HCT116 (cell line): ENCODE measurements at regions not wholly inside any gene's neighbourhood (a gene's known extent, or its start where the extent isn't known, plus 50 kb on each side); places are given as distances from the start of the nearest gene placed in this dataset.

Source experiments
- ATAC-seq: fragments of 200-7000 bp; cut with Tn5 transposase; 2 replicates; pipeline ENCODE4 v1.9.1; 2020; ENCODE audit warnings: mild to moderate bottlenecking, moderate library complexity
- BruUV-seq: library from RNA; stranded (reverse); fragments of 400-500 nt; replicated peaks from 2 replicates; lab custom pipeline; 2021; lab: Mats Ljungman, UMichigan
- CTCF ChIA-PET: fragments of 300-600 bp; sonication (Branson Sonifier 250); formaldehyde crosslinking; loops from one replicate; lab custom pipeline; 2021; ENCODE audit warnings: antibody characterized with exemption; lab: Charles Lee
- POLR2A ChIA-PET: fragments of 300-600, 350-600 bp; sonication (Branson Sonifier 250); formaldehyde crosslinking; loops from one replicate; lab custom pipeline; 2021; ENCODE audit warnings: antibody characterized with exemption; lab: Charles Lee
- RAD21 ChIA-PET, 2 experiments: fragments of 300-600 bp; sonication (Branson Sonifier 250); formaldehyde crosslinking; loops; one replicate each; lab custom pipeline; 2023; ENCODE audit warnings: low total read pairs in 2 of 2; ENCODE audit not compliant: uncharacterized antibody in 2 of 2, unreplicated experiment in 2 of 2, low non-redundant PET in 1 of 2; lab: Charles Lee
- DNase-seq: peaks from one replicate; pipeline ENCODE4 v3.0.0-alpha.2; 2010; ENCODE audit warnings: low read depth, low spot score
- H2AFZ ChIP-seq: fragments of 200-600 bp; shearing (Covaris generic), sonication (generic); 2 replicates; pipeline ENCODE4 v1.6.1; 2017; ENCODE audit warnings: low read depth, mixed run types, mixed read lengths, antibody characterized with exemption, low read length; ENCODE audit not compliant: poor library complexity, severe bottlenecking
- H3K27ac ChIP-seq: 2 replicates; pipeline ENCODE4 v1.5.1; 2012; ENCODE audit warnings: low read depth, low read length
- H3K27me3 ChIP-seq: fragments of 200-600 bp; sonication (generic); 2 replicates; pipeline ENCODE4 v1.6.1; 2016; ENCODE audit warnings: mixed run types, low read length, mixed read lengths; ENCODE audit not compliant: insufficient read depth
- H3K36me3 ChIP-seq, 2 experiments: fragments of 200-500 bp in 1 of 2; fragments of 200-600 bp in 1 of 2; sonication (Bioruptor generic) in 1 of 2; sonication (generic) in 1 of 2; 2 replicates each; pipeline versions ENCODE4 v1.5.1 to v1.6.1; 2014 to 2016; ENCODE audit warnings: low read length in 2 of 2, inconsistent platforms in 1 of 2, mixed read lengths in 1 of 2, mixed run types in 1 of 2; ENCODE audit not compliant: insufficient read depth in 2 of 2, control insufficient read depth in 1 of 2
- H3K4me1 ChIP-seq, 2 experiments: fragments of 200-600 bp in 1 of 2; sonication (generic) in 1 of 2; 2 replicates each; pipeline versions ENCODE4 v1.5.1 to v1.6.1; 2012 to 2017; ENCODE audit warnings: low read length in 2 of 2, inconsistent platforms in 1 of 2, mild to moderate bottlenecking in 1 of 2, mixed read lengths in 1 of 2, mixed run types in 1 of 2, moderate library complexity in 1 of 2; ENCODE audit not compliant: insufficient read depth in 2 of 2, control insufficient read depth in 1 of 2
- H3K4me2 ChIP-seq: fragments of 200-600 bp; sonication (generic); 2 replicates; pipeline ENCODE4 v1.6.1; 2017; ENCODE audit warnings: mixed run types, low read length, mixed read lengths
- H3K4me3 ChIP-seq, 2 experiments: fragments of 200-600 bp in 1 of 2; sonication (generic) in 1 of 2; replicated peaks in 1 of 2; 2 replicates each; pipeline ENCODE4 v1.5.1; 2011 to 2016; ENCODE audit warnings: low read length in 2 of 2, control low read depth in 1 of 2, low read depth in 1 of 2, mild to moderate bottlenecking in 1 of 2, mixed read lengths in 1 of 2, mixed run types in 1 of 2
- H3K79me2 ChIP-seq: fragments of 200-600 bp; sonication (generic); 2 replicates; pipeline ENCODE4 v1.6.1; 2017; ENCODE audit warnings: mild to moderate bottlenecking, mixed run types, low read length, moderate library complexity, mixed read lengths; ENCODE audit not compliant: insufficient read depth
- H3K9ac ChIP-seq: fragments of 200-600 bp; sonication (generic); 2 replicates; pipeline ENCODE4 v1.6.1; 2016; ENCODE audit warnings: low read length, mixed read lengths
- H3K9me2 ChIP-seq: fragments of 200-600 bp; sonication (generic), shearing (Covaris generic); 2 replicates; pipeline ENCODE4 v1.6.1; 2017; ENCODE audit warnings: mixed run types, mild to moderate bottlenecking, moderate library complexity; ENCODE audit not compliant: insufficient read depth
- H3K9me3 ChIP-seq, 2 experiments: fragments of 200-500 bp in 1 of 2; fragments of 200-600 bp in 1 of 2; sonication (Bioruptor generic) in 1 of 2; sonication (generic) in 1 of 2; 2 replicates each; pipeline ENCODE4 v1.6.1; 2014 to 2017; ENCODE audit warnings: low read length in 2 of 2, mixed read lengths in 2 of 2, inconsistent platforms in 1 of 2, low read depth in 1 of 2, mild to moderate bottlenecking in 1 of 2, mixed run types in 1 of 2, moderate library complexity in 1 of 2; ENCODE audit not compliant: control insufficient read depth in 1 of 2, insufficient read depth in 1 of 2
- H4K20me1 ChIP-seq: fragments of 200-600 bp; sonication (generic), shearing (Covaris generic); 2 replicates; pipeline ENCODE4 v1.6.1; 2017; ENCODE audit warnings: mixed run types, mild to moderate bottlenecking, moderate library complexity; ENCODE audit not compliant: insufficient read depth
- ELF1 ChIP-seq: IDR thresholded peaks from 2 replicates; pipeline ENCODE4 v1.6.1; 2012; ENCODE audit warnings: low read depth, borderline replicate concordance
- POLR2A ChIP-seq: IDR thresholded peaks from 2 replicates; pipeline ENCODE4 v1.7.0; 2011; ENCODE audit warnings: borderline replicate concordance; ENCODE audit not compliant: insufficient read depth, insufficient read length; ENCODE audit errors: extremely low read depth
- POLR2AphosphoS5 ChIP-seq: IDR thresholded peaks from 2 replicates; pipeline ENCODE4 v1.6.1; 2011; ENCODE audit warnings: mild to moderate bottlenecking, low read depth, low read length, moderate library complexity
- TCF7L2 ChIP-seq: IDR thresholded peaks from 2 replicates; pipeline ENCODE4 v1.7.0; 2011; ENCODE audit warnings: borderline replicate concordance, inconsistent platforms; ENCODE audit not compliant: insufficient read depth, insufficient read length; ENCODE audit errors: extremely low read depth
- YY1 ChIP-seq: IDR thresholded peaks from 2 replicates; pipeline ENCODE4 v1.6.1; 2011; ENCODE audit warnings: low read length, low read depth, moderate library complexity, mild to moderate bottlenecking; ENCODE audit not compliant: insufficient replicate concordance; ENCODE audit errors: extremely low read depth
- ZFX ChIP-seq: fragments of 450-650 bp; IDR thresholded peaks from 2 replicates; pipeline ENCODE4 v1.6.1; 2017
- ZNF274 ChIP-seq: fragments of 200-500 bp; sonication (Bioruptor generic); IDR thresholded peaks from 2 replicates; pipeline ENCODE4 v1.6.1; 2014; ENCODE audit warnings: mild to moderate bottlenecking, low read depth, low read length, inconsistent platforms
- intact Hi-C: fragments of 100-400 bp; cut with micrococcal nuclease; formaldehyde crosslinking; loops from 2 replicates; pipeline ENCODE4 v1.10.0; 2022
- TF ChIP-seq, protein P1 (sequence below): IDR thresholded peaks from 2 replicates; pipeline ENCODE4 v1.6.1; 2011; ENCODE audit warnings: mild to moderate bottlenecking, low read length, moderate library complexity; ENCODE audit not compliant: insufficient replicate concordance; ENCODE audit errors: extremely low read depth
- TF ChIP-seq, protein P2 (sequence below), 3 experiments: fragments of 200-600 bp in 1 of 3; sonication (generic) in 1 of 3; IDR thresholded peaks in 2 of 3; conservative IDR thresholded peaks in 1 of 3; 2 replicates each; pipeline ENCODE4 v1.5.1; 2012 to 2017; ENCODE audit warnings: low read depth in 2 of 3, low read length in 2 of 3, antibody characterized with exemption in 1 of 3, borderline replicate concordance in 1 of 3, control low read depth in 1 of 3, mild to moderate bottlenecking in 1 of 3, mixed read lengths in 1 of 3, mixed run types in 1 of 3, moderate library complexity in 1 of 3; ENCODE audit not compliant: insufficient read depth in 1 of 3

DNA sequence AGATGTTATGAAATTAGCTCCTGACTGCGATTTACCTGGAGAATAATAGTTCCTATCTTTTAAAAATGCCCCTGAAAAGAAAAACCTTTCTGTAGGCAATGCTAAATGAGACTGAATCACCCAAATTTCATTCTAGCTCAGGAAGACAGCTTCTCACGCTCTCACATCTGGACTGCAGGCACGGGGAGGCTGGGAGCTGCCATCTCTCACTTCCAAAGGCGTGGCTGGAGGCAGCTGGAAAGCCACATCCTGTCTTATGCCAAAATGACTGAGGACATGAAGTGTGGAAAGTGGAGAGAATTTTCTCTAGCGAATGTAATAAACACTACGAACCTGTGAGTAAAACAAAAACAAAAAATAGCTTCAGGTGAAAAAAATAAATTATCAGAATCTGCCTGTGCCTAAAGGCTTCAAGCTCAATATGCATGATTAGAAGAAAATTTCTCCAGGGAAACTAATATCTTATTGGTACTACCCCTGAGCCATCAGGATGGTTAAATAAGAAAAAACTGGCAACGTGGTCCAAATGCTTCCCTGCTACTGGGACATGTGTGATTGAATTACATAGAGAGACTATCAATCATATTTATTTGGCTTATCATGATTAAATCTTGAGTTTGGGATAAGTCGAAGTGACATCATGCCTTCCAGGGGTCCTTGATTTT is 58.1 kb upstream of the UBL3 start:
- H3K79me2 ChIP-seq: no peaks in the 10 kb centered on the region
- no peak overlapping the region for H3K9ac ChIP-seq
- no peak overlapping the region for H2AFZ ChIP-seq
- no peaks in the 10 kb centered on the region for H4K20me1 ChIP-seq
- no peak overlapping the region for H3K4me3 ChIP-seq
- no peaks in the 10 kb centered on the region for H3K27me3 ChIP-seq
- POLR2A ChIA-PET: no interaction called here
- BruUV-seq: no TSS peak
- no peaks in the 10 kb centered on the region for H3K9me2 ChIP-seq
- H3K4me2 ChIP-seq: no peak overlapping the region
- no peak for ATAC-seq
- CTCF ChIA-PET: interaction anchor here (1.9 kb wide), 1 partner anchor 15 kb away, joined by 9 read pairs; no protein-coding TSS in a partner anchor
- H3K4me1 ChIP-seq: peaks cover 0 to 3% of the 10 kb centered on the region in 2 experiments; a peak in 1 of 4 replicates
- no peak overlapping the region for H3K27ac ChIP-seq
- no peaks in the 10 kb centered on the region for H3K36me3 ChIP-seq
- intact Hi-C loops: no loop called here
- H3K9me3 ChIP-seq: no peaks in the 10 kb centered on the region
- TF ChIP-seq YY1: no peak
- no peak for TF ChIP-seq TCF7L2
- TF ChIP-seq POLR2A: no peak
- TF ChIP-seq, protein P1, sequence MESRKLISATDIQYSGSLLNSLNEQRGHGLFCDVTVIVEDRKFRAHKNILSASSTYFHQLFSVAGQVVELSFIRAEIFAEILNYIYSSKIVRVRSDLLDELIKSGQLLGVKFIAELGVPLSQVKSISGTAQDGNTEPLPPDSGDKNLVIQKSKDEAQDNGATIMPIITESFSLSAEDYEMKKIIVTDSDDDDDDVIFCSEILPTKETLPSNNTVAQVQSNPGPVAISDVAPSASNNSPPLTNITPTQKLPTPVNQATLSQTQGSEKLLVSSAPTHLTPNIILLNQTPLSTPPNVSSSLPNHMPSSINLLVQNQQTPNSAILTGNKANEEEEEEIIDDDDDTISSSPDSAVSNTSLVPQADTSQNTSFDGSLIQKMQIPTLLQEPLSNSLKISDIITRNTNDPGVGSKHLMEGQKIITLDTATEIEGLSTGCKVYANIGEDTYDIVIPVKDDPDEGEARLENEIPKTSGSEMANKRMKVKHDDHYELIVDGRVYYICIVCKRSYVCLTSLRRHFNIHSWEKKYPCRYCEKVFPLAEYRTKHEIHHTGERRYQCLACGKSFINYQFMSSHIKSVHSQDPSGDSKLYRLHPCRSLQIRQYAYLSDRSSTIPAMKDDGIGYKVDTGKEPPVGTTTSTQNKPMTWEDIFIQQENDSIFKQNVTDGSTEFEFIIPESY: no peak
- TF ChIP-seq ZFX: no peak
- no peak for TF ChIP-seq POLR2AphosphoS5
- TF ChIP-seq ZNF274: no peak
- TF ChIP-seq, protein P2, sequence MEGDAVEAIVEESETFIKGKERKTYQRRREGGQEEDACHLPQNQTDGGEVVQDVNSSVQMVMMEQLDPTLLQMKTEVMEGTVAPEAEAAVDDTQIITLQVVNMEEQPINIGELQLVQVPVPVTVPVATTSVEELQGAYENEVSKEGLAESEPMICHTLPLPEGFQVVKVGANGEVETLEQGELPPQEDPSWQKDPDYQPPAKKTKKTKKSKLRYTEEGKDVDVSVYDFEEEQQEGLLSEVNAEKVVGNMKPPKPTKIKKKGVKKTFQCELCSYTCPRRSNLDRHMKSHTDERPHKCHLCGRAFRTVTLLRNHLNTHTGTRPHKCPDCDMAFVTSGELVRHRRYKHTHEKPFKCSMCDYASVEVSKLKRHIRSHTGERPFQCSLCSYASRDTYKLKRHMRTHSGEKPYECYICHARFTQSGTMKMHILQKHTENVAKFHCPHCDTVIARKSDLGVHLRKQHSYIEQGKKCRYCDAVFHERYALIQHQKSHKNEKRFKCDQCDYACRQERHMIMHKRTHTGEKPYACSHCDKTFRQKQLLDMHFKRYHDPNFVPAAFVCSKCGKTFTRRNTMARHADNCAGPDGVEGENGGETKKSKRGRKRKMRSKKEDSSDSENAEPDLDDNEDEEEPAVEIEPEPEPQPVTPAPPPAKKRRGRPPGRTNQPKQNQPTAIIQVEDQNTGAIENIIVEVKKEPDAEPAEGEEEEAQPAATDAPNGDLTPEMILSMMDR (IDR thresholded peaks at IDR 0.05 in 2 of 3, conservative IDR thresholded peaks at IDR 0.05 in 1 of 3; ENCODE audit: borderline replicate concordance in 1 of 3, insufficient read depth in 1 of 3, low read depth in 2 of 3, low read length in 2 of 3): no peak
- no peak for TF ChIP-seq ELF1
- TF ChIP-seq, all 23 proteins: peak for 0
- RAD21 ChIA-PET: interaction anchor here in 1 of 2 experiments (0.6 kb wide), 1 partner anchor 16 kb away, joined by 3 read pairs; no protein-coding TSS in a partner anchor
- no peak for DNase-seq
